Testis (tissue), 2 donors: ENCODE measurements at regions not wholly inside any gene's neighbourhood (a gene's known extent, or its start where the extent isn't known, plus 50 kb on each side); places are given as distances from the start of the nearest gene placed in this dataset.
A peak's percentile ranks its signal among the peaks of the same experiment; 100 is the strongest.

Experiments used
- DNase-seq: peaks from one replicate; pipeline ENCODE4 v3.0.0-alpha.2; 2019
- H3K27ac ChIP-seq, 2 donors: fragments of 200-600 bp; sonication (generic); one replicate each; pipeline ENCODE4 v1.5.1; 2019
- H3K27me3 ChIP-seq: fragments of 200-600 bp; sonication (generic); one replicate; pipeline ENCODE4 v1.5.1; 2019
- H3K36me3 ChIP-seq: fragments of 200-600 bp; sonication (generic); one replicate; pipeline ENCODE4 v1.5.1; 2017; ENCODE audit warnings: low read depth; ENCODE audit errors: missing control alignments
- H3K4me1 ChIP-seq: fragments of 200-600 bp; sonication (generic); one replicate; pipeline ENCODE4 v1.5.1; 2019
- H3K4me3 ChIP-seq, 2 donors: fragments of 200-600 bp; sonication (generic); one replicate each; pipeline ENCODE4 v1.5.1; 2017 to 2019
- H3K9me3 ChIP-seq: fragments of 200-600 bp; sonication (generic); one replicate; pipeline ENCODE4 v1.5.1; 2017
- POLR2A ChIP-seq: fragments of 450-650 bp; IDR thresholded peaks from one replicate; pipeline ENCODE4 v1.6.1; 2017; ENCODE audit warnings: antibody characterized with exemption, mild to moderate bottlenecking, moderate library complexity
- WGBS, 2 donors: methylation state at CpG; one replicate each; pipeline ENCODE4 v1.1.5; 2018; 5-methylcytosine and 5-hydroxymethylcytosine counted together
- intact Hi-C: fragments of 100-400 bp; cut with DNase I; formaldehyde crosslinking; loops from one replicate; pipeline ENCODE4 v1.15.1; 2023; ENCODE audit warnings: low total_unique reads
- TF ChIP-seq, protein P1 (sequence below), 3 experiments: fragments of 450-650 bp in 2 of 3; fragments of 200-600 bp in 1 of 3; sonication (generic) in 1 of 3; IDR thresholded peaks; one replicate each; pipeline ENCODE4 v1.5.1; 2016 to 2019; ENCODE audit warnings: antibody characterized with exemption in 3 of 3, mild to moderate bottlenecking in 2 of 3, moderate library complexity in 1 of 3

DNA sequence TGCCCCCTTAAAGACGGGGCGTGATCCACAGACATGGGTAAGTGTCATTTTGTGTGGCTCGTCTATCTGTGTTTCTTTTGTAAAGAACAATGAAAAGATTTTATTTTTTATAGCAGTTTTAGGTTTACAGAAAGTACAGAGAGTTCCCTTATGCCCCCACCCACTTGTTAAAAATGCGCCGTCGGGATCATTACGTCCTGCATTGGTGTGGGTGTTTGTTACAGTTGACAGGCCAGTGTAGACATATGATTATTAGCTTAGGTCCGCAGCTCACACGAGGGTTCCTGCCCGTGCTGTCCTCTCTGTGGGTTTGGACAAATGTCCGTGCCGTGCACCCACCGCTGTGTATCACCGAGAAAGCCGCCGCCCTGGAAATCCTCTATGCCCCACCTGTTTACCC, 50.5 kb downstream of the RGS12 start:
- no peaks in the 10 kb centered on the region for H3K36me3 ChIP-seq
- DNase-seq = no peak
- no peak overlapping the region for H3K27ac ChIP-seq
- intact Hi-C loops = no loop called here
- no peaks in the 10 kb centered on the region for H3K4me1 ChIP-seq
- no peak for TF ChIP-seq POLR2A
- TF ChIP-seq, protein P1, sequence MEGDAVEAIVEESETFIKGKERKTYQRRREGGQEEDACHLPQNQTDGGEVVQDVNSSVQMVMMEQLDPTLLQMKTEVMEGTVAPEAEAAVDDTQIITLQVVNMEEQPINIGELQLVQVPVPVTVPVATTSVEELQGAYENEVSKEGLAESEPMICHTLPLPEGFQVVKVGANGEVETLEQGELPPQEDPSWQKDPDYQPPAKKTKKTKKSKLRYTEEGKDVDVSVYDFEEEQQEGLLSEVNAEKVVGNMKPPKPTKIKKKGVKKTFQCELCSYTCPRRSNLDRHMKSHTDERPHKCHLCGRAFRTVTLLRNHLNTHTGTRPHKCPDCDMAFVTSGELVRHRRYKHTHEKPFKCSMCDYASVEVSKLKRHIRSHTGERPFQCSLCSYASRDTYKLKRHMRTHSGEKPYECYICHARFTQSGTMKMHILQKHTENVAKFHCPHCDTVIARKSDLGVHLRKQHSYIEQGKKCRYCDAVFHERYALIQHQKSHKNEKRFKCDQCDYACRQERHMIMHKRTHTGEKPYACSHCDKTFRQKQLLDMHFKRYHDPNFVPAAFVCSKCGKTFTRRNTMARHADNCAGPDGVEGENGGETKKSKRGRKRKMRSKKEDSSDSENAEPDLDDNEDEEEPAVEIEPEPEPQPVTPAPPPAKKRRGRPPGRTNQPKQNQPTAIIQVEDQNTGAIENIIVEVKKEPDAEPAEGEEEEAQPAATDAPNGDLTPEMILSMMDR (IDR thresholded peaks at IDR 0.05) = no peak
- 81 to 85% methylated on average over 16 of the region's 16 CpGs for WGBS, 2 donors
- no peaks in the 10 kb centered on the region for H3K9me3 ChIP-seq
- no peak overlapping the region for H3K4me3 ChIP-seq
- no peaks in the 10 kb centered on the region for H3K27me3 ChIP-seq

DNA sequence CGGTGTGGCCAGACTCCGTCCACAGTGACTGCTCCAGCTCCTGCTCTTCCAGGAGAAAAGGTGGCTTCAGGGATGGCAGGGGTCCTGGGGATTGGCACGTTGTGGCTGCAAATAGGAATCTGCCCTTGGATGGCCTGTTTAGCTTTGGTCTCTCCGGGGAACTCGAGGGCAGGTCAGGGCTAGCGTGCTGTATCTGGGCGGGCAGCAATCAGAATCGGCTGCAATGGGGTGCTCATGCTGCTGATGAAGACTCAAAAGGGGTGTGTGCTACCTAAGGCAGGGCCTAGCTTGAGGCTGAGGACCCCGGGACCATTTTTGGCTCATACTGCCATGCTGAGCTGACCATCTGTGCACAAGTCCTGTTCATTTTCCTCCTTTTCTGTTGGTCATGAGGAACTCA, 51.3 kb downstream of the RGS12 start:
- Histone ChIP-seq H3K36me3 (no peaks in the 10 kb centered on the region), H3K4me3 (no peak overlapping the region), H3K9me3 (no peaks in the 10 kb centered on the region), H3K4me1 (no peaks in the 10 kb centered on the region), H3K27ac (no peak overlapping the region), H3K27me3 (no peaks in the 10 kb centered on the region)
- DNase-seq = no peak
- WGBS, 2 donors = 86 to 92% methylated on average over 8 to 9 of the region's 9 CpGs
- TF ChIP-seq, protein P1 (IDR thresholded peaks at IDR 0.05) = no peak
- TF ChIP-seq POLR2A = no peak
- intact Hi-C loops = no loop called here

DNA sequence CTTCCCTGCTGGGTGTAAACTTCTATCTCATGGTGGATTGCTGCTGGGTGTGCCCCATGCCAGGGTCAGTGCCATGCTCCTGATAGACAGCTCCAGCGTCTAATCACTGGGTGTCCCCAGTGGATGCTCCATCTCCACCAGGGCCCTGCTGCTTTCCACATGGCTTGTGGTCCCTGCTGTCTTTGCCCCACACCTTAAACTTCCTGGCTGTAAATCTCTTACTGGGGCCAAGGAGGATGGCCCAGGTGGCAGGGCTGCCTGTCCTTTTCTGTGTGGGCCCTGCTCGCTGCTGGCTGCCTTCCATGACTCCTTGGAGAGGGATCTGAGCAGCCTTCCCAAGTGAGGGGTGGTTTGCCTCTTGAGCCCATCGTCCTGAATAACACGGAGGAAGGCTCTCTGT, 51.8 kb downstream of the RGS12 start:
- intact Hi-C loops = no loop called here
- H3K27ac ChIP-seq = no peak overlapping the region
- TF ChIP-seq, protein P1 (IDR thresholded peaks at IDR 0.05) = no peak
- no peak for TF ChIP-seq POLR2A
- H3K9me3 ChIP-seq = no peaks in the 10 kb centered on the region
- DNase-seq = no peak
- no peaks in the 10 kb centered on the region for H3K27me3 ChIP-seq
- H3K4me3 ChIP-seq = no peak overlapping the region
- 65 to 85% methylated on average over 3 to 4 of the region's 4 CpGs for WGBS, 2 donors
- no peaks in the 10 kb centered on the region for H3K4me1 ChIP-seq
- H3K36me3 ChIP-seq = no peaks in the 10 kb centered on the region

DNA sequence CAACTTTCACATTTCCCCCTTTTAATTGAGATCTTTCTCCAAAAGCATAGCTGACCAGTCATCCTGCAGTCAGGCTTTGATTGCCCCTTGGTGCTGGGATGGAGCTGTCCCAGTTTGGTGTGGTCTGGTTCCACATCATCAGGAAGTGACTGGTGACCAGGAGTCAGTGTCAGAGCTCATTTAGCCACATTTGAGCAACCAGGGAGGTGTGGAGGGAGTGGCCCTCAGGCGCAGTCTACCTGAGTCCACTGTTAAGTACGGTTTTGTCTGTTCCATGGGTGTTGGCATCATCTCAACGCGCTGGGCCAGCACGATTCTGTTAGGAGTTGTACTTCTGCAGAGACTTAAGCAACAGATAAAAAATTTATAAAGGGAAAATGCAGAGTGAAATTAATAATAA, 52.6 kb downstream of the RGS12 start:
- no peak overlapping the region for H3K27ac ChIP-seq
- no peaks in the 10 kb centered on the region for H3K4me1 ChIP-seq
- no peaks in the 10 kb centered on the region for H3K36me3 ChIP-seq
- DNase-seq = no peak
- H3K4me3 ChIP-seq = no peak overlapping the region
- H3K9me3 ChIP-seq = no peaks in the 10 kb centered on the region
- H3K27me3 ChIP-seq = no peaks in the 10 kb centered on the region
- intact Hi-C loops = loop anchor here (5.0 kb wide), 1 partner anchor 97 kb away; the partner anchor contains the start of gene HGFAC
- TF ChIP-seq, protein P1 (IDR thresholded peaks at IDR 0.05) = no peak
- no peak for TF ChIP-seq POLR2A
- WGBS, 2 donors = 92% methylated on average over 5 of the region's 5 CpGs

DNA sequence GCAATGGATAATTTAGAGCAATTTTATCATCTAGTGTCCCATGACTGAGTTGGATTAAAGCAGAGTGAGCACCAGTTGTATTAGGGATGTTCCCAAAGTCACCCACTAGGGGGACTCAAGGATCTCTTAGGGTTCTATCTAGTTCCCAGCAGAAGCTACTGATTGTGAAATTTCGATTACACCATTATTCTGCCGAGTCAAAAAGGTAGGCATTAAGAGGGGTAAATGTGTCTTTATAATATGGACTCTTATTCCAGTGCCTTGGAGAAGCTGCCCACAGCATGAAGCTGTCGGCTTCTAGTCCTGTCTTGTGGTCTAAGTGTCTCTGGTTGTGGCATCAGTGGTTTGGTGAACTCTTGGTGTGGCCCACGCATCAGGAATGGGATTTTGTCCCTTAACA, 53.3 kb downstream of the RGS12 start:
- no peak overlapping the region for H3K4me3 ChIP-seq
- TF ChIP-seq POLR2A = no peak
- TF ChIP-seq, protein P1 (IDR thresholded peaks at IDR 0.05) = peak; percentile 79 to 84 (median 82)
- DNase-seq = peak; percentile 80
- intact Hi-C loops = loop anchor here (5.0 kb wide), 1 partner anchor 96 kb away; the partner anchor contains the start of gene HGFAC
- H3K9me3 ChIP-seq = no peaks in the 10 kb centered on the region
- no peaks in the 10 kb centered on the region for H3K36me3 ChIP-seq
- 56 to 57% methylated on average over 4 of the region's 4 CpGs for WGBS, 2 donors
- no peaks in the 10 kb centered on the region for H3K4me1 ChIP-seq
- no peaks in the 10 kb centered on the region for H3K27me3 ChIP-seq
- no peak overlapping the region for H3K27ac ChIP-seq
